ENCODE measurements at regions not wholly inside any gene's neighbourhood (a gene's known extent, or its start where the extent isn't known, plus 50 kb on each side); places are given as distances from the start of the nearest gene placed in this dataset. TPM values are rescaled to one million over a fixed set of nuclear protein-coding genes. Genes with fewer than 3 reads are reported as not detected.

DNA sequence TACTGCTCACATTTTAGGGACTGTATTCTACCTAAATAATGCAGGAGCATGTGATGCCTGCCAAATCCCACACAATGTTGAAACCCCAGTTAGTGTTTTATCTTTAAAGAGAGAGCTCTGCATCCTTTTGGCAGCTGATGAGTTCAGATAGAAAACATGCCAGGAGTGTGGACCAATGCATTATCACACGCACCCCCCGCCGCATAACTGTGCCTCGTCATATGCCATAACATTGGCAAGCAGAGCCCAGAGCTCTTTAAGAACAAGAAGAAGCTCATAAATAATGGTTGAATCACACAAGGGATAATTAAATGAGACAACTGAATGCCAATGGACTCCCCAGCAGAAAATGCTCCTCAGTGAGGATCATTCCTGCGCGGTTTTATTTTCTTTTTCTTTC lies 52.8 kb upstream of the RORB start (continued):
- TF ChIP-seq, protein P1, sequence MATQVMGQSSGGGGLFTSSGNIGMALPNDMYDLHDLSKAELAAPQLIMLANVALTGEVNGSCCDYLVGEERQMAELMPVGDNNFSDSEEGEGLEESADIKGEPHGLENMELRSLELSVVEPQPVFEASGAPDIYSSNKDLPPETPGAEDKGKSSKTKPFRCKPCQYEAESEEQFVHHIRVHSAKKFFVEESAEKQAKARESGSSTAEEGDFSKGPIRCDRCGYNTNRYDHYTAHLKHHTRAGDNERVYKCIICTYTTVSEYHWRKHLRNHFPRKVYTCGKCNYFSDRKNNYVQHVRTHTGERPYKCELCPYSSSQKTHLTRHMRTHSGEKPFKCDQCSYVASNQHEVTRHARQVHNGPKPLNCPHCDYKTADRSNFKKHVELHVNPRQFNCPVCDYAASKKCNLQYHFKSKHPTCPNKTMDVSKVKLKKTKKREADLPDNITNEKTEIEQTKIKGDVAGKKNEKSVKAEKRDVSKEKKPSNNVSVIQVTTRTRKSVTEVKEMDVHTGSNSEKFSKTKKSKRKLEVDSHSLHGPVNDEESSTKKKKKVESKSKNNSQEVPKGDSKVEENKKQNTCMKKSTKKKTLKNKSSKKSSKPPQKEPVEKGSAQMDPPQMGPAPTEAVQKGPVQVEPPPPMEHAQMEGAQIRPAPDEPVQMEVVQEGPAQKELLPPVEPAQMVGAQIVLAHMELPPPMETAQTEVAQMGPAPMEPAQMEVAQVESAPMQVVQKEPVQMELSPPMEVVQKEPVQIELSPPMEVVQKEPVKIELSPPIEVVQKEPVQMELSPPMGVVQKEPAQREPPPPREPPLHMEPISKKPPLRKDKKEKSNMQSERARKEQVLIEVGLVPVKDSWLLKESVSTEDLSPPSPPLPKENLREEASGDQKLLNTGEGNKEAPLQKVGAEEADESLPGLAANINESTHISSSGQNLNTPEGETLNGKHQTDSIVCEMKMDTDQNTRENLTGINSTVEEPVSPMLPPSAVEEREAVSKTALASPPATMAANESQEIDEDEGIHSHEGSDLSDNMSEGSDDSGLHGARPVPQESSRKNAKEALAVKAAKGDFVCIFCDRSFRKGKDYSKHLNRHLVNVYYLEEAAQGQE (IDR thresholded peaks at IDR 0.05; ENCODE audit: unreplicated experiment): no peak
- TF ChIP-seq EZH2 (IDR thresholded peaks at IDR 0.05; ENCODE audit: low read depth, unreplicated experiment) (no peak), NANOG (IDR thresholded peaks at IDR 0.05; ENCODE audit: borderline replicate concordance) (no peak), JUNB (IDR thresholded peaks at IDR 0.05; ENCODE audit: unreplicated experiment) (no peak), ZNF331 (CRISPR knock-in tag; IDR thresholded peaks at IDR 0.05; ENCODE audit: low read depth) (no peak), POLR2AphosphoS5 (IDR thresholded peaks at IDR 0.05; ENCODE audit: low read depth) (no peak)
- TF ChIP-seq, protein P2, sequence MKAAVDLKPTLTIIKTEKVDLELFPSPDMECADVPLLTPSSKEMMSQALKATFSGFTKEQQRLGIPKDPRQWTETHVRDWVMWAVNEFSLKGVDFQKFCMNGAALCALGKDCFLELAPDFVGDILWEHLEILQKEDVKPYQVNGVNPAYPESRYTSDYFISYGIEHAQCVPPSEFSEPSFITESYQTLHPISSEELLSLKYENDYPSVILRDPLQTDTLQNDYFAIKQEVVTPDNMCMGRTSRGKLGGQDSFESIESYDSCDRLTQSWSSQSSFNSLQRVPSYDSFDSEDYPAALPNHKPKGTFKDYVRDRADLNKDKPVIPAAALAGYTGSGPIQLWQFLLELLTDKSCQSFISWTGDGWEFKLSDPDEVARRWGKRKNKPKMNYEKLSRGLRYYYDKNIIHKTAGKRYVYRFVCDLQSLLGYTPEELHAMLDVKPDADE (IDR thresholded peaks at IDR 0.05): no peak
- TF ChIP-seq, protein P3, sequence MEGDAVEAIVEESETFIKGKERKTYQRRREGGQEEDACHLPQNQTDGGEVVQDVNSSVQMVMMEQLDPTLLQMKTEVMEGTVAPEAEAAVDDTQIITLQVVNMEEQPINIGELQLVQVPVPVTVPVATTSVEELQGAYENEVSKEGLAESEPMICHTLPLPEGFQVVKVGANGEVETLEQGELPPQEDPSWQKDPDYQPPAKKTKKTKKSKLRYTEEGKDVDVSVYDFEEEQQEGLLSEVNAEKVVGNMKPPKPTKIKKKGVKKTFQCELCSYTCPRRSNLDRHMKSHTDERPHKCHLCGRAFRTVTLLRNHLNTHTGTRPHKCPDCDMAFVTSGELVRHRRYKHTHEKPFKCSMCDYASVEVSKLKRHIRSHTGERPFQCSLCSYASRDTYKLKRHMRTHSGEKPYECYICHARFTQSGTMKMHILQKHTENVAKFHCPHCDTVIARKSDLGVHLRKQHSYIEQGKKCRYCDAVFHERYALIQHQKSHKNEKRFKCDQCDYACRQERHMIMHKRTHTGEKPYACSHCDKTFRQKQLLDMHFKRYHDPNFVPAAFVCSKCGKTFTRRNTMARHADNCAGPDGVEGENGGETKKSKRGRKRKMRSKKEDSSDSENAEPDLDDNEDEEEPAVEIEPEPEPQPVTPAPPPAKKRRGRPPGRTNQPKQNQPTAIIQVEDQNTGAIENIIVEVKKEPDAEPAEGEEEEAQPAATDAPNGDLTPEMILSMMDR (conservative IDR thresholded peaks at IDR 0.05; ENCODE audit: low read depth in 2 of 2): no peak

Small RNAs in the stretch of these regions (small RNA-seq; reads per million reads assigned to genes)
- not detected for gene RNA5SP286 (ENCODE audit: low replicate concordance)
